NT2/D1 (cell line): ENCODE measurements at regions not wholly inside any gene's neighbourhood (a gene's known extent, or its start where the extent isn't known, plus 50 kb on each side); places are given as distances from the start of the nearest gene placed in this dataset.

ENCODE experiments used
- SUZ12 ChIP-seq: IDR thresholded peaks from 2 replicates; pipeline ENCODE4 v1.6.1; 2011; ENCODE audit not compliant: insufficient read length, insufficient read depth; ENCODE audit errors: extremely low read depth
- YY1 ChIP-seq: IDR thresholded peaks from 2 replicates; pipeline ENCODE4 v1.6.1; 2011; ENCODE audit not compliant: insufficient read length, insufficient read depth

DNA sequence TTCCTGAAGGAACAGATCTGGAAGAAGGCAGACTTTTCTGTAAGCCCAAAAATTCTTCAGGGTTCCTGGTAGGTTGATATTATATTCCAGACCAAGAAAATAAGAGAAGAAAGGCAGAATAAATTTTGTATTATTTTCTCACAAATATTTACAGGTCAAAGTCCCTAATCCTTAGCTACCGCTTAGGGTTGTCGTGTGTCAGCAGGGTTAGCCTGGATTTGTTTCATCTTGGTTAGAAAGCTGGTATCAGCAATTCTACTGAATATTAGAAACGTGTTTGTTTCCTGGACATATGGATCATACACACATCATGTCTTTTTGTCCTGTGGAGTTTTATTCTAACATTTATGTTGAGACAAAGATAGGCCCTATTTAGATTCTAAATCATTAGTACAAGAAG is 232.9 kb upstream of the CXXC4 start:
- TF ChIP-seq YY1 (no peak), SUZ12 (no peak)
